ENCODE measurements at regions not wholly inside any gene's neighbourhood (a gene's known extent, or its start where the extent isn't known, plus 50 kb on each side); places are given as distances from the start of the nearest gene placed in this dataset.

DNA sequence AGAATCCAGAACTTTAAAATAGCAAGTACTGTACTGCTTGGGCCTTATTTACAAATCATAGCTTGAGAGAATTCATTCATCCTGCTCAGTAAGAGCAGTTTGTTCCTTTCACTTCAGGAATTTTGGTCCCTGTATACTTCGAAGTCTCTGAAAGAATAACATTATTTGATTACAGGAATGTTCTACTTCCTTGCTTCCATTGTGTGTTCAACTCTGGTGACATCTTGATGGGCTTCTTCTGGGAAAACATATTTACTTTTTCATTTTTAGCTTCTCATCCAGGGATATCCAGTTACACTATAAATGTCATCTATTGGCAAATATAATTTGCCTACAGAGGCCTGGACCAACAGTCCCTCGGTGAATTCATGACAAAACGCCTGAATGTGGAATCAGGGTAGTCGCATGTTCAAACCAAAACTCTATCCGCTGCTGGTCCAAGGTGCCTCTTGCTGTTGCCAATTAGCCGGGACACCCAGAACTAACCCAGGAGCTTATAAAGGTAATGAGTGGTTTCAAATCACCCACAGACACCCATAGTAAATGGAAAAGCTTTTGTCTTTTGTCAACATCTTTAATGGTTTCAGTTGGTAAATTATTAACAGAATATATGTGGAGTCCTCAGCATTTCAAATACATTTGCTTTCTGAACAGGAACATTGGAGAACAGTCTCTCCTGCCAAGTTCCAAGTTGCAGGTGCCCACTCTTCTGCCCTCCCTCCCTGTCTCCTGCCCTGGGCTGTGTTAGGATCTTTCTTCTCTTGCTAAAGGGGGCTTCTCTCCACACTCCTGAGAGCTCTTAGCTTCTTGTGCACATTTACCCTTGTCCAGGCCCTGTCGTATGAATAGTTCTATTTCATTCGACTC lies 162.5 kb upstream of the CITED2 start:
- no peak for DNase-seq

DNA sequence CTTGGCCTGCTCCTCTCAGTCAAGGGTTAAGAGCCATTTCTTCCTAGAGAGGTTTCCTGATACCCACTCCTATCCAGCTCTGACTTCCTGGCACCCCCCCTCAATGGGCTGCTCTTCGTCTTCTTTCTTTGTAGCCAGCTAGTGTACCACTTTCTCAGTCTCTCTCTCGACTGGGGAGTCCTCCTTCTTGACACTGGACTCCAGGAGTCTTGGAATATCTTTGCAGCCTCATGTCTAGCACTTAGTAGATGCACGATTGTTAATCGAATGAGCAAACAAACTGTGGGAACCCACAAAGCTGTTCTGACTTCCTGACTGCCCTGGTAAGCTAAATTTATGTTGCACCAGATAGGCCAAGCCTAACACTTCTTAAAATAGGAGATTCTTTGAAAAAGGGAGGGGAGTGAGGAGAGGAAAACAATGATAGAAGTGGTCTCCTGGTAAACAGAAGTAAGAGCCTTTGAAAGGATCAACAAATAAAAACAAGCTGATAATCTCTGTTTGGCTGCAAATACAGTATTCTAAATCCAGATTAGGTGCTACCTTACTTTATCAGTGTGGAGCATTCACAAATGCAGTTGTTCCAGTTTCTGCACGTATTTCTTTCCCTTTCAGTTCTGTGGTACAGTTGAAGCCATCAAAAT lies 160.1 kb upstream of the CITED2 start:
- no peak for DNase-seq

DNA sequence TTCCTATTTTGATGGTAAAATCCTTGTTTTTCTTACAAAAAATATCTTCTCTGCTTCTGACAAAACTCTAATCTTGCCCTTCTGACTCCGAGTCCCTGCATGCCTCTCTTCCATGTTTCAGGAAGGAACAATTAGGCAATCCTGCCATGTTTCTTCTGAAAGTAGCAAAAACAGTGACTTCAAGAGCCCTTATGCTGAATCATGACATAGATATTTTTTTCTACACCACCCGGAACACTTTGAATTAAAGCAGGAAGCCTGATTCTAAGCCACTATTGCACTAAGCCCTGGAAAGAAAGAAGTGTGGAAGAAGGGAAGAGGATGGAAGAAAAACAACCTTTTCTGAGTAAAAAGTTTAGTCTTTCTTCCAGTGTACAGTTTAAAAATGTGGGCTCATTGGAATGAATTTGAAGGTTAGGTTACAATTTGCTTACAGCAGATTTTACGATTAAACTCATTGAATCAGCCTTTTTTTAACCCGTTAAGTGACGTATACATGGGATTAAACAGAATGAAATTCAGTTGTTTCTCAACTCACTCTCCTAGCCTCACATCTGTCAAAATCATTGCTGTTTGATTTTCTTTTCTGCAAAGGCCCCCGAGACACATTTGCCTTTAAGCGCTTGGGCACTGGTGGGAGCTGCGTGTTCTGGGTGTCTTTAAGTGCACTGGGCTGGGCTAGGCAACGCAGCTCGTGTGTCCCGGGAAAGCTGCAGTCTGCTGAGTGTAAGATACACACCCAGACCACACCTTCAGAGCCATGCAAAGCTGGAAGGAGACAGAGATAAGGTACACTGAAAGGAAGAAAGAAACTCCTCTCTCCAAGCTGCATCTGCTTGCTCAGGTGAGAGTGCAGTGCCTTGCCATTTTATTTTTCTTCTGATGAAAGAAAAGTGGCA lies 159.4 kb upstream of the CITED2 start:
- DNase-seq, result peak; percentile 51 to 79 (median 69)

- DNase-seq, result no peak
These were observed 158.7 kb upstream of the CITED2 start for GRCh38 chr6:139533171-139533570.

DNA sequence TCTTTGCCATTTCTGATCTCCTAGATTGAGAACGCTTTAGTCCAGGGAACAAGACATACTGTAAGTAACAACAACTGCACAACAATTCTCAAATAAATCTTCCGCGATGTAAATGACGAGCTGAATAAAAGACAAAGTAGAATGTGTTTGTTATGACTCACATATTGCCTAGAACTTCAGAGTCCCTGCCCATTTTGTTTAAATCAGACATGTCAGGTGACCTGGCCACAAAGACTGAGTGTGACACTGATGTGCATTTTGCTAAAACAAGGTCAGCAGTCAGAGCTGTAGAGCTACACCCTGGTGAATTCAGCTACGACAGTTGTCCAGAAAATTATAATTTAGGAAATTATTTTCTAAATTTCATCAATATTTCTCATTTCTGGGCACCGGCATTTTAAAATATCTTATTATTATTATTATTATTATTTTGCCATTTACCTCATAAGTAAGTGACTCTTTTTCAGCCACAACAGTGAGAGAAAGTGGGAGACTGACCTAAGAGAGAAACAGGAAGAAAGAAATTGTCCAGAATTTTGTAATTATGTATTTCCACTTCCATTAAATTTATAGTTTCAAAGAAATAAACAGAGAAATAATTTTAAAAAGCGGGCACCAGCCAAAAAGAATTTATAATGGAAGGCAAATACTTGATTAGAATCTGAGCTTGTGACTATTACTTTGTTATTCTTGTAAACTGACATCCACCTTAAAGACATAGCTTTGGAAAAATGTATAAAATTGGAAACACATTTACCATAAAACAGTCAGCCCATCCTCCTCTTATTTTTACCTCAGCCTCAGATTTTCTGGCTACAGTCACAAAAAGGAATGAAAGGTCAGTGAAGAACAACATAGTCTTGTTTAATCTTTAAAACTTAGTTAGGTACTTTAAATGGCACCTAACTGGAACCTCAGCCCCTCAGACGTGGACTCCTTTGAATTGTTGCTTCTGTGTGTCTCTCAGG lies 157.0 kb upstream of the CITED2 start:
- peak; percentile 45 to 80 (median 73) for DNase-seq

DNA sequence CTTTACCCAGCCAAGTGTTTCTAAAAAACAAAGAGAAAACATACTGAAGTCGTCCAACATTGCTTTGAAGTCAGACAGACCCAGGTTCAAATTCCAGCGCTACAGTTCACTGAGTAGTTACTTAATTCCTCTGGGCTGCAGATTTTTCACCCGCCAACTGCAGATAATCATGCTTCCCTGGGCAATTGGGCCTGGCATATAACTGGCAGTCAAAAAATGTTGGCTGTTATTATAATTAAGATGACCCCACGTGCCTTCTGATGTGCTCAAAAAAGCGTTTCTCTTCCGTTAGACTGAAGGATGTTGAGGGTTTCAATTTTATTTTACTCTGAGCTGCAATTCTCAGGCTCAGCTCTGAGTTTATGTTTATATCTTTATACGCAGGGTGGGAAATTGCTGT lies 156.1 kb upstream of the CITED2 start:
- no peak for DNase-seq

DNA sequence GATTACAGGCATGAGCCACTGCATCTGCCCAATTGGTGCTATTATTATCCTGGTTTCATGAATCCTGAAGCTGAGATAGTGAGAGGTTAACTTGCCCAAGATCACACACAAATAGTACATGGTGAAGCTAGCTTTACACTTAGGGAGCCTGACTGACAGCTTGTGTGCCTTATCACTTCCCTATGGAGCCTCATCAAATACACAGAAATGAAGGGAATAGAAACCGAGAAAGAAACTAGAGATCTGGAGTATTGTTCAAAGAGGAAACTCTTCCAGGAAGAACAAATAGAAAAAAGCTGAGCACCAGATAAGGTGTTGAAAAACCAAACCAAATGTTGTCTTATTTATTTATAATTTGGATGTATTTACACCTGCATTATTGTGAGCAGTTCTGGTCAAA lies 155.0 kb upstream of the CITED2 start:
- DNase-seq, result peak in 1 of 3 donors; percentile 35

GRCh38 chr6:139528471-139528870 lies 154.0 kb upstream of the CITED2 start:
- DNase-seq, result peak; percentile 24 to 67 (median 53)

DNA sequence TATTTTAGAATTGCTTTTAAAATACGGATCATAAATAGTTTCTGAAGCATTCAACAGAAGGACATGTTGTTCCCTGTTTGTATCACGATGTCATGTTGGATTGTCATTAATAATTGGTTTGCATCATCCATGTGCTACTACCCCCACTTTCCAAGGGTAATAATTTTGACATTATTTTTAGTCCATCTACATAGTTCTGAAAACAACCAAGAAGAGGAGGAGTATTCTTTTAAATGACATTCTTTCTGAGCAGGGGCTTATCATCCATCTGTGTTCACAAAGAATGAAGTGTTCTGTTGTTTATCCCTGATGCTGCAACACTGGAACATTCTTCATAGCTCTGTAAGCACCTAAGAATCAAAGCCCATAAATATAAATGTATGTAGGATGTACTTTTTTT lies 151.0 kb upstream of the CITED2 start:
- DNase-seq, result no peak

GRCh38 chr6:139523986-139524385 lies 149.5 kb upstream of the CITED2 start:
- no peak for DNase-seq

DNA sequence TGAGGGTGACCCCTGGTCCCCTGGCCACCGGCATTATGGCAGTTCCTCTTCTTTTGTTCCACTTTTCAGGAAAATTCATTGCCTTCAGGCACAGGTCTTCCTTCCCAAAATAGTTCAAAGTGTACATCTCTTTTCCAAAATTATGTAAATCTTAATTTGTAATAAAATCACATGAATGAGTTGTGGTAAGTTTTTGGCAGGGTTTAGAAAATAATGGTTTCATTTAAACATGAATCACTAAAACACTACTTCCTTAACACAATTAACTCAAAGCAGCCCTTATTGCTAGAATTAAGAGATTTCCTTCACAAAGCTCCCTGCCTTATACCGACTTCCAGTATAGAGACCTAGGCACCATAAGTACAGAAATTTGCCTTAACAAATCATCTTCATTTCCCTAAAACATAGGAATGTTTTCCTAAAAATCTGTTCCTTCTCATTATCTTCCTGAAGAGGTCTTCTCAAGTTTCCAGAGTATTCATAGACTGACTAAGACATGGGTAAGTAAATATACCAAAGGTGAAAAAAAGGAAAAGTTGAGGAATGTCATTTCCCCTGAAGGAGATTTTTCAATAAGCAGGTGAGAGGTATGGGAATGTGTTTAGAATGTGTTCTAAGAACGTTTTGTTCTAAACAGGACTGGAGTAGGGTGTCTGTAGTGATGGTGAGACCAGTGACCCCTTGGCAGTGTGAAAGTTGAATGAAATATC lies 148.2 kb upstream of the CITED2 start:
- peak in 2 of 3 donors; percentile 33 to 50 for DNase-seq

DNA sequence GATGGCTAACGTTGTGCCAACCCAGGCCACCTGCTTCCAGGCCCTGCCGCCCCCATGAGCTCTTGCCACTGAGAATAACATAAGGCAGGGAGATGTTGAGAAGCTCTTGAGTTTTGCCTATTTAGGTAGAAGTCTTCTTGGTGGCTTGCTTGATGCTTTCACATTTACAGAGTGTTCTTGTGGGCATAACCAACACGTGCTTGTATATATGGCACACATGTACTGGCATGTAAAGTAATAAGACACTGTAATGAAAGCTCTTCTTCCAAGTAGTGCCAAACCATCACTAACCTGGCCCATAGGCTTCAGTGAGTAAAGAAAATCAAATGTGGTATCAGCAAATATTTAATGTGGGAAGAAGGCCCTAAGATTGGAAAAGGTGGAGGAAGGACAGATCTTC lies 146.9 kb upstream of the CITED2 start:
- no peak for DNase-seq

GRCh38 chr6:139520321-139520768 lies 145.9 kb upstream of the CITED2 start:
- peak in 2 of 3 donors; percentile 42 to 63 for DNase-seq

DNA sequence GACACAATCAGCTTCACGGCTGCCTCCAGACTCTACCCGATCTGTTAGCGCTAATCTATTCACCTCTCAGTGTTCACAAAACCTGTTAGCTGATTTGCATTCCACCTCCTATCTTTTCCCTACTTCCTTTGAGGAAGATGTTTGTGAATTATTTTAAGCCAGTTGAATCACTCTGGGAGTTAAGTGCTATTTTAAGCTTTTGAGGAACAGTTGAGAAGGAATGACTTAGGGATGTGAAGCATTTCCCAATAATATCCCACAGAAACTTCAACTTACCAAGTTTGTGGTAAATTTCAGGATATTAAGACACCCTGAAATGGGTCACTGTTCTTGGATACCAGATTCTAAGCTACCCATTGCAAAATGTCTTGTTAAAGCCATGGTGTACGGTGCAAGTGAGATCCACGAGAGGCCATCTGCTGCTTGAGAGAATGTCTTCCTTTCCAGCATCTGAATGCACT lies 145.2 kb upstream of the CITED2 start:
- DNase-seq, result no peak

DNA sequence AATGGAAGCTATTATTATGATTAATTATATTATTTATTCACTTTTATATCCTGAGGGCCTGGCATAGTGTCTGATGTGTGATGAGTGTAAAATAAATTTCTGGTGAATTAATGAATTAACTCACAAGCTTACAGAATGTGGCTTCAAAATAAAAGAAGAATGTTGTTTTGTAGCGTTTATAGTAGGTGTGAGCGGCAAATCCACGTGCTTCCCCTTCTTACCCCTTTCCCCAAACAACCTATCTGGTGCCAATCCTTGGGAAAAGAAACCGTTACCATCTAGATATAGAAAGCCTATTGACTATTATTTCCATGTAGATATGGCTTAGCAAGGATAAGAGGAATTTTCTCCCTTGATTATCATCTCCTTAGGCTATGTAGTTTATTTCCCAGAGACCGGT lies 144.6 kb upstream of the CITED2 start:
- DNase-seq, result no peak

- no peak for DNase-seq
These were observed 144.2 kb upstream of the CITED2 start for GRCh38 chr6:139518556-139519091.

DNA sequence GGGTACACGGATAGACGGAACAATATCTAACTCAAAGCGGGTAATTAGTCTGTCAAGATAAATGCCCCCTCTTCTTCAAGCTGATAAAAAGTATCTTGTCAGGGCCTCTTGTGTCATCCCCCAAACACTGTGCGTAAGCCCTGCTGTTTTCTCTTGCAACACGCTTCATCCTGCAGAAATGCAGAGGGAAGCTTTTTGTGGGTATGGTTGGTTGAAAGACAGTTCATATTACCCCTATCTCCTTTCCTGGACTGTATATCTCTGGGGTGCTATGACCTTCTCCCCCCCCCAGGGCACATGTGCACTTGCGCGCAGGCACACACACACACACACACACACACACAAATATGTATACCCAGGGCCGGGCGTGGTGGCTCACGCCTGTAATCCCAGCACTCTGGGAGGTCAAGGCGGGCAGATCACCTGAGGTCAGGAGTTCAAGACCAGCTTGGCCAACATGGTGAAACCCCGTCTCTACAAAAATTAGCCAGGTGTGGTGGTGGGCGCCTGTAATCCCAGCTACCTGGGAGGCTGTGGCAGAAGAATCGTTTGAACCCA lies 143.6 kb upstream of the CITED2 start:
- peak in 2 of 3 donors; percentile 42 to 49 for DNase-seq

- DNase-seq, result no peak
These were observed 141.1 kb upstream of the CITED2 start for GRCh38 chr6:139515511-139515910.

DNA sequence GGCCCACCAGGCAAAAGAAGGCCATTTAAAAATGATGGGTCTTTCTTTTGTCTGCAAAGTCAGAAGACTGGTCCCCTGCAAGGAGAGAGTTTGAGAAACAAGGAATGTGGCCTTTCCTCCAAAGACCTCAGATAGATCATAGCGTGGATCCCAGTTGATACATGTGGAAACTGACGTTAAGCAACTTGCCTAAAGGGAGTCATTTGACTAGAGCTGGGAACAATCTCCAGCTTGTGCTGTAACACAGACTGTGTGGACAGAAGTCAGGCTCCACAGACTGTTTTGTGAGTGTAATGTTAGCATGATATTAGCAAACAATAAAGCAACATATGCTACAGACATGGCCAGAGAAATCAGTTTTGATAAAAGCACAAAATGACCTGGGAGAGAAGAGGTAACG lies 140.4 kb upstream of the CITED2 start:
- DNase-seq, result no peak

DNA sequence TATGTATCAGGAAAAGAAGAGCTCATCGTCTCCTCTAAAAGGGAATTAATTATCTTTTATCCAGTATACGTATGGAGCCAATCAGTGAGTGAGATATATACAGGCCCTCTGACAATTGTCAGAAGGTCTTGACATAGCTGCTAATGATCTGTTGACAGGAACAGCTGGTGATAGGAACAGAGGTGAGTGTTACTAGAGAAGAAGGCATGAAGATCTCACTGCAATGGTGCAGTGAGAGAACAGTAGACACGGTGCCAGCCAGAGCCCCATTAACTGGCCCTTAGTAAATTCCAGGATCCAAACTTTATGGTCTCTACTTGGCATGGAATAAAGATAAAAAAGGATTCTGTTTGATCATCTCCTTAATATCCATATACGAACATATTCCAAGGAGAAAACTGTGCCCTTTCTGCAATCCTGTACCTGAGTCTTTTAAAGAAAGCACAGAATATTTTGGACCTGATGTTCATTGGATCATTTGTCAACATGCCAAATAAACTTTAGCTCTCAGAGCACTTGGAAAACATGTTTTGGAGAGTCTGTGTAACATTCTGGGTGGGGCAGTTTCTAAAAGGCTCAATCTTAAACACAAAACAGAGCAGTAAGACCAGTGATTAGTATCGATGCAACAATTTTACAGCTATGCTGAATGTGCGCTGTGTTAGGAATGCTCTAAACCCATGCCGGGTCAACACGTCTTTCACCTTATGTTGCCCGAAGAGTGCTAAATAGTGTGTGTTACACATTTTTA lies 135.8 kb upstream of the CITED2 start:
- DNase-seq, result no peak

Measured in suppressor macrophage treated with lipopolysaccharide for 1 hour (primary cell).